ENCODE measurements at regions not wholly inside any gene's neighbourhood (a gene's known extent, or its start where the extent isn't known, plus 50 kb on each side); places are given as distances from the start of the nearest gene placed in this dataset.

GRCh38 chr12:77433799-77434198, 368.4 kb upstream of the E2F7 start:
- ATAC-seq (no peak), DNase-seq (no peak)
- no peak overlapping the region for H3K4me3 ChIP-seq
- TF ChIP-seq, protein P1, sequence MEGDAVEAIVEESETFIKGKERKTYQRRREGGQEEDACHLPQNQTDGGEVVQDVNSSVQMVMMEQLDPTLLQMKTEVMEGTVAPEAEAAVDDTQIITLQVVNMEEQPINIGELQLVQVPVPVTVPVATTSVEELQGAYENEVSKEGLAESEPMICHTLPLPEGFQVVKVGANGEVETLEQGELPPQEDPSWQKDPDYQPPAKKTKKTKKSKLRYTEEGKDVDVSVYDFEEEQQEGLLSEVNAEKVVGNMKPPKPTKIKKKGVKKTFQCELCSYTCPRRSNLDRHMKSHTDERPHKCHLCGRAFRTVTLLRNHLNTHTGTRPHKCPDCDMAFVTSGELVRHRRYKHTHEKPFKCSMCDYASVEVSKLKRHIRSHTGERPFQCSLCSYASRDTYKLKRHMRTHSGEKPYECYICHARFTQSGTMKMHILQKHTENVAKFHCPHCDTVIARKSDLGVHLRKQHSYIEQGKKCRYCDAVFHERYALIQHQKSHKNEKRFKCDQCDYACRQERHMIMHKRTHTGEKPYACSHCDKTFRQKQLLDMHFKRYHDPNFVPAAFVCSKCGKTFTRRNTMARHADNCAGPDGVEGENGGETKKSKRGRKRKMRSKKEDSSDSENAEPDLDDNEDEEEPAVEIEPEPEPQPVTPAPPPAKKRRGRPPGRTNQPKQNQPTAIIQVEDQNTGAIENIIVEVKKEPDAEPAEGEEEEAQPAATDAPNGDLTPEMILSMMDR (IDR thresholded peaks at IDR 0.05) = no peak
- H3K27ac ChIP-seq = no peak overlapping the region
- no peaks in the 10 kb centered on the region for H3K36me3 ChIP-seq
- no peaks in the 10 kb centered on the region for H3K9me3 ChIP-seq
- H3K27me3 ChIP-seq (ENCODE audit: low read depth) = no peaks in the 10 kb centered on the region
- intact Hi-C loops (cut with DNase I) = no loop called here
- no peaks in the 10 kb centered on the region for H3K4me1 ChIP-seq

- Histone ChIP-seq H3K36me3 (no peaks in the 10 kb centered on the region), H3K27ac (no peak overlapping the region), H3K27me3 (ENCODE audit: low read depth) (no peaks in the 10 kb centered on the region), H3K4me3 (no peak overlapping the region), H3K9me3 (no peaks in the 10 kb centered on the region), H3K4me1 (no peaks in the 10 kb centered on the region)
- intact Hi-C loops (cut with DNase I) = no loop called here
- ATAC-seq = no peak
- DNase-seq = no peak
- TF ChIP-seq, protein P1 (IDR thresholded peaks at IDR 0.05) = no peak
Measured at GRCh38 chr12:77429426-77429825, 364.1 kb upstream of the E2F7 start.

DNA sequence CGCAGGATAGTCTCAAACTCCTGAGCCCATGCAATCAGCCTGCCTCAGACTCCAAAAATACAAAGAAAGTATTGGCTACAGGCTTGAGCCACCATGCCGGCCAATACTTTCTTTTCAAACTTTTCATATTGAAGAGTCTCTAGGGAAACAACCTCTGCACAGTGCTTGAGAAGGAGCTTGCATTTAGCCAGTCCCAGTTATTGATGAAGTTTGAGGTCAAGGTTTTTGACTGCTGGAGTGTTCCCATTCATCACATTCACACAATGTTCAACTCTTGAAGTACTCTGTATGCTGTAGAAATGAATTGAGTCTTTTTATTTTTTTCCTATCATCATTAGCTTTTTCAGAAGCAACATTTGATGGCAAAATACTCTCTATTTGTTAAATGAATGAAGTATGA, 355.8 kb upstream of the E2F7 start:
- TF ChIP-seq, protein P1 (IDR thresholded peaks at IDR 0.05) = no peak
- Histone ChIP-seq H3K27ac (no peak overlapping the region), H3K27me3 (ENCODE audit: low read depth) (no peaks in the 10 kb centered on the region), H3K9me3 (no peaks in the 10 kb centered on the region), H3K4me3 (no peak overlapping the region), H3K4me1 (no peaks in the 10 kb centered on the region), H3K36me3 (no peaks in the 10 kb centered on the region)
- intact Hi-C loops (cut with DNase I) = no loop called here
- ATAC-seq (no peak), DNase-seq (no peak)

GRCh38 chr12:77409551-77409950, 344.2 kb upstream of the E2F7 start:
- Histone ChIP-seq H3K27me3 (ENCODE audit: low read depth) (no peaks in the 10 kb centered on the region), H3K27ac (no peak overlapping the region), H3K4me3 (no peak overlapping the region), H3K9me3 (no peaks in the 10 kb centered on the region), H3K4me1 (peaks cover 4% of the 10 kb centered on the region), H3K36me3 (no peaks in the 10 kb centered on the region)
- intact Hi-C loops (cut with DNase I) = no loop called here
- ATAC-seq (no peak), DNase-seq (no peak)
- TF ChIP-seq, protein P1 (IDR thresholded peaks at IDR 0.05) = no peak

GRCh38 chr12:77407931-77408330, 342.6 kb upstream of the E2F7 start:
- ATAC-seq (no peak), DNase-seq (no peak)
- Histone ChIP-seq H3K27ac (no peak overlapping the region), H3K9me3 (no peaks in the 10 kb centered on the region), H3K4me1 (peaks cover 4% of the 10 kb centered on the region), H3K27me3 (ENCODE audit: low read depth) (no peaks in the 10 kb centered on the region), H3K36me3 (no peaks in the 10 kb centered on the region), H3K4me3 (no peak overlapping the region)
- intact Hi-C loops (cut with DNase I) = no loop called here
- TF ChIP-seq, protein P1 (IDR thresholded peaks at IDR 0.05) = no peak

All from lower lobe of right lung (tissue), 2 donors.